ENCODE measurements at regions not wholly inside any gene's neighbourhood (a gene's known extent, or its start where the extent isn't known, plus 50 kb on each side); places are given as distances from the start of the nearest gene placed in this dataset.

- no peak for TF ChIP-seq ZNF324 (tag by site-specific recombination; IDR thresholded peaks at IDR 0.05)
- TF ChIP-seq CTCF (tag by site-specific recombination; IDR thresholded peaks at IDR 0.05) = no peak
- no peak for TF ChIP-seq ZNF146 (tag by site-specific recombination; IDR thresholded peaks at IDR 0.05)
- TF ChIP-seq ZNF311 (tag by site-specific recombination; IDR thresholded peaks at IDR 0.05; ENCODE audit: borderline replicate concordance) = no peak
- no peak for TF ChIP-seq ZNF37A (tag by site-specific recombination; IDR thresholded peaks at IDR 0.05)
- TF ChIP-seq ZNF169 (tag by site-specific recombination; IDR thresholded peaks at IDR 0.05) = no peak
- TF ChIP-seq ZNF121 (tag by site-specific recombination; IDR thresholded peaks at IDR 0.05) = no peak
Observed at GRCh38 chr13:106400289-106400688, 135.2 kb downstream of the EFNB2 start.
